GM19397 (cell line): ENCODE measurements at regions not wholly inside any gene's neighbourhood (a gene's known extent, or its start where the extent isn't known, plus 50 kb on each side); places are given as distances from the start of the nearest gene placed in this dataset.
"Not testable (repeated sequence)": the region's sequence is repeated elsewhere in the genome, so short reads cannot be mapped to it uniquely, and the experiment has no call there.

ENCODE experiments used
- ATAC-seq: cut with Tn5 transposase; IDR thresholded peaks from one replicate; pipeline ENCODE4 v1.9.1; 2021; ENCODE audit warnings: mild to moderate bottlenecking, moderate library complexity; ENCODE audit not compliant: unreplicated experiment

- ATAC-seq = no peak
Observed at GRCh38 chr4:133597251-133597650, 448.2 kb downstream of the PCDH10 start.

- no peak for ATAC-seq
Observed at GRCh38 chr4:133596459-133596858, 447.4 kb downstream of the PCDH10 start.

GRCh38 chr4:133594390-133595207 lies 445.5 kb downstream of the PCDH10 start:
- no peak for ATAC-seq

GRCh38 chr4:133593764-133594163 lies 444.7 kb downstream of the PCDH10 start:
- ATAC-seq = no peak

GRCh38 chr4:133592591-133592990 lies 443.5 kb downstream of the PCDH10 start:
- no peak for ATAC-seq

- ATAC-seq = no peak
Observed at GRCh38 chr4:133592106-133592505, 443.0 kb downstream of the PCDH10 start.

GRCh38 chr4:133588306-133588705 lies 439.2 kb downstream of the PCDH10 start:
- ATAC-seq = no peak

GRCh38 chr4:133585323-133585722 lies 436.2 kb downstream of the PCDH10 start:
- no peak for ATAC-seq

- ATAC-seq = no peak
Observed at GRCh38 chr4:133584714-133585113, 435.6 kb downstream of the PCDH10 start.

- no peak for ATAC-seq
Observed at GRCh38 chr4:133581996-133582619, 433.0 kb downstream of the PCDH10 start.

GRCh38 chr4:133574248-133574647 lies 425.2 kb downstream of the PCDH10 start:
- ATAC-seq = no peak

GRCh38 chr4:133565379-133565778 lies 416.3 kb downstream of the PCDH10 start:
- ATAC-seq = no peak

- no peak for ATAC-seq
Observed at GRCh38 chr4:133559987-133560386, 410.9 kb downstream of the PCDH10 start.

- ATAC-seq = no peak
Observed at GRCh38 chr4:133555671-133556070, 406.6 kb downstream of the PCDH10 start.

GRCh38 chr4:133550436-133550835 lies 401.3 kb downstream of the PCDH10 start:
- no peak for ATAC-seq

GRCh38 chr4:133544097-133544496 lies 395.0 kb downstream of the PCDH10 start:
- ATAC-seq = no peak

GRCh38 chr4:133537780-133538281 lies 388.7 kb downstream of the PCDH10 start:
- ATAC-seq = no peak

GRCh38 chr4:133534224-133534623 lies 385.1 kb downstream of the PCDH10 start:
- ATAC-seq = not testable (repeated sequence)

- no peak for ATAC-seq
Observed at GRCh38 chr4:133524369-133524768, 375.3 kb downstream of the PCDH10 start.

GRCh38 chr4:133513901-133514300 lies 364.8 kb downstream of the PCDH10 start:
- ATAC-seq = no peak

GRCh38 chr4:133498149-133498548 lies 349.1 kb downstream of the PCDH10 start:
- no peak for ATAC-seq

GRCh38 chr4:133493776-133494175 lies 344.7 kb downstream of the PCDH10 start:
- ATAC-seq = no peak
